Endothelial cell of umbilical vein (primary cell): ENCODE measurements at regions not wholly inside any gene's neighbourhood (a gene's known extent, or its start where the extent isn't known, plus 50 kb on each side); places are given as distances from the start of the nearest gene placed in this dataset.

Source experiments
- BruUV-seq: library from RNA; stranded (reverse); fragments of 400-500 nt; replicated peaks from 2 replicates; lab custom pipeline; 2021; lab: Mats Ljungman, UMichigan
- CTCF ChIA-PET: fragments of 300-600, 350-600 bp; sonication (Branson Sonifier 250); formaldehyde crosslinking; loops from one replicate; lab custom pipeline; 2021; ENCODE audit warnings: antibody characterized with exemption, inconsistent platforms; lab: Charles Lee
- POLR2A ChIA-PET: fragments of 300-600, 350-600 bp; sonication (Branson Sonifier 250); formaldehyde crosslinking; loops from one replicate; lab custom pipeline; 2021; ENCODE audit warnings: antibody characterized with exemption, inconsistent platforms; lab: Charles Lee
- DNase-seq: peaks from one replicate; pipeline ENCODE4 v3.0.0-alpha.2; 2011; ENCODE audit warnings: low read depth, low spot score
- FAIRE-seq: peaks from 2 replicates; lab custom pipeline; 2011; peaks lifted over from hg19 to GRCh38; lab: Jason Lieb, UNC
- H2AFZ ChIP-seq: 2 replicates; pipeline ENCODE4 v1.6.0; 2012; ENCODE audit warnings: low read depth, low read length, control low read depth, inconsistent platforms
- H3K27ac ChIP-seq: 2 replicates; pipeline ENCODE4 v1.5.1; 2011; ENCODE audit warnings: low read depth, mild to moderate bottlenecking, control low read depth, low read length, moderate library complexity; ENCODE audit not compliant: insufficient read depth
- H3K27me3 ChIP-seq, 2 experiments: 2 replicates each; pipeline versions ENCODE4 v1.6.0 to v1.6.1; 2011; ENCODE audit warnings: low read length in 2 of 2, mixed read lengths in 1 of 2; ENCODE audit not compliant: control insufficient read depth in 2 of 2, insufficient read depth in 2 of 2
- H3K36me3 ChIP-seq, 2 experiments: 2 replicates in 1 of 2; 3 replicates in 1 of 2; pipeline ENCODE4 v1.5.1; 2011; ENCODE audit warnings: low read length in 2 of 2, mild to moderate bottlenecking in 1 of 2, moderate library complexity in 1 of 2; ENCODE audit not compliant: control insufficient read depth in 2 of 2, insufficient read depth in 2 of 2; ENCODE audit errors: extremely low read depth in 1 of 2
- H3K4me1 ChIP-seq: 3 replicates; pipeline ENCODE4 v1.5.1; 2011; ENCODE audit warnings: mild to moderate bottlenecking, low read length; ENCODE audit not compliant: control insufficient read depth, insufficient read depth; ENCODE audit errors: extremely low read depth
- H3K4me2 ChIP-seq: 2 replicates; pipeline ENCODE4 v1.6.1; 2011; ENCODE audit warnings: low read length, control low read depth, mixed read lengths; ENCODE audit not compliant: insufficient read depth
- H3K4me3 ChIP-seq, 3 experiments: fragments of 200-600 bp in 1 of 3; sonication (generic), shearing (Covaris generic) in 1 of 3; replicated peaks in 1 of 3; 2 replicates each; pipeline ENCODE4 v1.5.1; 2011 to 2016; ENCODE audit warnings: control low read depth in 3 of 3, low read length in 3 of 3, mild to moderate bottlenecking in 2 of 3, inconsistent platforms in 1 of 3, low read depth in 1 of 3, moderate library complexity in 1 of 3; ENCODE audit not compliant: insufficient read depth in 1 of 3
- H3K79me2 ChIP-seq: 2 replicates; pipeline ENCODE4 v1.6.0; 2012; ENCODE audit warnings: low read length, inconsistent platforms; ENCODE audit not compliant: control insufficient read depth, insufficient read depth
- H3K9ac ChIP-seq: replicated peaks from 2 replicates; pipeline ENCODE3; 2011; ENCODE audit warnings: low read length, control low read depth; ENCODE audit not compliant: insufficient read depth; ENCODE audit errors: extremely low read depth
- H3K9me1 ChIP-seq: replicated peaks from 3 replicates; pipeline ENCODE4 v1.6.0; 2011; ENCODE audit warnings: mild to moderate bottlenecking, low read length; ENCODE audit not compliant: control insufficient read depth, insufficient read depth; ENCODE audit errors: extremely low read depth
- H3K9me3 ChIP-seq: replicated peaks from 2 replicates; pipeline ENCODE4 v1.5.1; 2012; ENCODE audit warnings: low read length, inconsistent platforms; ENCODE audit not compliant: control insufficient read depth, insufficient read depth
- H4K20me1 ChIP-seq: replicated peaks from 2 replicates; pipeline ENCODE3; 2011; ENCODE audit warnings: mild to moderate bottlenecking, low read length; ENCODE audit not compliant: control insufficient read depth, insufficient read depth; ENCODE audit errors: extremely low read depth
- EZH2 ChIP-seq: IDR thresholded peaks from 2 replicates; pipeline ENCODE4 v1.6.1; 2012; ENCODE audit warnings: borderline replicate concordance, low read depth, mild to moderate bottlenecking, moderate library complexity, low read length, inconsistent platforms; ENCODE audit not compliant: severe bottlenecking
- FOS ChIP-seq: IDR thresholded peaks from 2 replicates; pipeline ENCODE4 v1.6.1; 2011; ENCODE audit warnings: mild to moderate bottlenecking, low read length, moderate library complexity, borderline replicate concordance; ENCODE audit not compliant: insufficient read depth
- GATA2 ChIP-seq: IDR thresholded peaks from 2 replicates; pipeline ENCODE4 v1.7.0; 2011; ENCODE audit warnings: low read depth, mild to moderate bottlenecking, moderate library complexity, mixed read lengths, low read length; ENCODE audit not compliant: insufficient read length, insufficient read depth
- JUN ChIP-seq: IDR thresholded peaks from 2 replicates; pipeline ENCODE4 v1.6.1; 2011; ENCODE audit warnings: borderline replicate concordance, low read depth; ENCODE audit not compliant: insufficient read length, insufficient read depth
- MYC ChIP-seq: IDR thresholded peaks from one replicate; pipeline ENCODE4 v1.6.1; 2011; ENCODE audit warnings: mild to moderate bottlenecking, low read depth, low read length
- POLR2A ChIP-seq: IDR thresholded peaks from 2 replicates; pipeline ENCODE4 v1.6.1; 2012; ENCODE audit warnings: low read depth, mild to moderate bottlenecking, control low read depth, low read length
- POLR2AphosphoS5 ChIP-seq: IDR thresholded peaks from 2 replicates; pipeline ENCODE4 v1.6.1; 2012; ENCODE audit warnings: low read depth, mild to moderate bottlenecking, control low read depth, low read length, moderate library complexity; ENCODE audit not compliant: insufficient read depth
- dilution Hi-C: fragments of 300-500 bp; cut with MboI; formaldehyde crosslinking; loops from one replicate; pipeline ENCODE4 v1.15.0; 2019; ENCODE audit warnings: low sequenced_read_pairs; ENCODE audit not compliant: extremely low pct_ligation_motif_present
- intact Hi-C: fragments of 100-400 bp; cut with micrococcal nuclease; formaldehyde crosslinking; loops from one replicate; pipeline ENCODE4 v1.10.0; 2022
- TF ChIP-seq, protein P1 (sequence below): IDR thresholded peaks from 2 replicates; pipeline ENCODE4 v1.6.1; 2011; ENCODE audit not compliant: insufficient read depth, insufficient read length
- TF ChIP-seq, protein P2 (sequence below), 2 donors: IDR thresholded peaks; 1 replicate in 1 of 2; 2 replicates in 1 of 2; pipeline ENCODE4 v1.5.1; 2011; ENCODE audit warnings: low read length in 2 of 2, mild to moderate bottlenecking in 2 of 2, moderate library complexity in 2 of 2, control low read depth in 1 of 2, inconsistent platforms in 1 of 2, low read depth in 1 of 2; ENCODE audit not compliant: insufficient read depth in 1 of 2; ENCODE audit errors: extremely low read depth in 1 of 2

DNA sequence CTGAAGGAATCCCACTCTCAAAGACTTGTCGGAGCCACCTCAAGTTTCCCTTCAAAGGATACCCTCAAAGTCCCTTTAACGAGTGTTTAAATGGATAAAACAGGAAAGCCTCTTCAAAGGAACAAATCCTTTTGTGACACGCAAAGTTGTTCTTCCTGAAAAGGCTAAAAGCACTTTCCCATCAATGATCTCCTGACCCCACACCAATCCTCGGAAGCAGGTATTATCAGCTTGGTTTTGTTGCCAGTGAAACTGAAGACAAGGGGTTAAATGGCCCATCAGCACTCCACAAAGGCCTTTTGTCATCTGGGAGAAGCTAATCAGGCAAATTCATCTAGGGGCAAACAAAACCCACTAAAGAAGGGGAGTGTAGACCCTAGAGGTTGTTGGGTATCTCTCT lies 418.0 kb upstream of the ID2 start:
- intact Hi-C loops = no loop called here
- DNase-seq (no peak), FAIRE-seq (no peak)
- CTCF ChIA-PET = no interaction called here
- no peaks in the 10 kb centered on the region for H4K20me1 ChIP-seq
- dilution Hi-C loops = no loop called here
- no peaks in the 10 kb centered on the region for H3K79me2 ChIP-seq
- TF ChIP-seq, protein P1, sequence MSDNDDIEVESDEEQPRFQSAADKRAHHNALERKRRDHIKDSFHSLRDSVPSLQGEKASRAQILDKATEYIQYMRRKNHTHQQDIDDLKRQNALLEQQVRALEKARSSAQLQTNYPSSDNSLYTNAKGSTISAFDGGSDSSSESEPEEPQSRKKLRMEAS = no peak
- TF ChIP-seq, protein P2, sequence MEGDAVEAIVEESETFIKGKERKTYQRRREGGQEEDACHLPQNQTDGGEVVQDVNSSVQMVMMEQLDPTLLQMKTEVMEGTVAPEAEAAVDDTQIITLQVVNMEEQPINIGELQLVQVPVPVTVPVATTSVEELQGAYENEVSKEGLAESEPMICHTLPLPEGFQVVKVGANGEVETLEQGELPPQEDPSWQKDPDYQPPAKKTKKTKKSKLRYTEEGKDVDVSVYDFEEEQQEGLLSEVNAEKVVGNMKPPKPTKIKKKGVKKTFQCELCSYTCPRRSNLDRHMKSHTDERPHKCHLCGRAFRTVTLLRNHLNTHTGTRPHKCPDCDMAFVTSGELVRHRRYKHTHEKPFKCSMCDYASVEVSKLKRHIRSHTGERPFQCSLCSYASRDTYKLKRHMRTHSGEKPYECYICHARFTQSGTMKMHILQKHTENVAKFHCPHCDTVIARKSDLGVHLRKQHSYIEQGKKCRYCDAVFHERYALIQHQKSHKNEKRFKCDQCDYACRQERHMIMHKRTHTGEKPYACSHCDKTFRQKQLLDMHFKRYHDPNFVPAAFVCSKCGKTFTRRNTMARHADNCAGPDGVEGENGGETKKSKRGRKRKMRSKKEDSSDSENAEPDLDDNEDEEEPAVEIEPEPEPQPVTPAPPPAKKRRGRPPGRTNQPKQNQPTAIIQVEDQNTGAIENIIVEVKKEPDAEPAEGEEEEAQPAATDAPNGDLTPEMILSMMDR (IDR thresholded peaks at IDR 0.05; ENCODE audit: extremely low read depth in 1 of 2, insufficient read depth in 1 of 2, low read depth in 1 of 2, low read length in 2 of 2) = no peak
- TF ChIP-seq FOS (no peak), GATA2 (no peak), POLR2AphosphoS5 (no peak)
- H3K9ac ChIP-seq = no peak overlapping the region
- peaks cover 2% of the 10 kb centered on the region for H3K9me3 ChIP-seq
- H3K27ac ChIP-seq = no peak overlapping the region
- POLR2A ChIA-PET = no interaction called here
- no peaks in the 10 kb centered on the region for H3K36me3 ChIP-seq
- no peak overlapping the region for H3K4me2 ChIP-seq
- H3K27me3 ChIP-seq = no peaks in the 10 kb centered on the region
- no peaks in the 10 kb centered on the region for H3K4me1 ChIP-seq
- no peak overlapping the region for H2AFZ ChIP-seq
- BruUV-seq = no TSS peak
- no peaks in the 10 kb centered on the region for H3K9me1 ChIP-seq
- H3K4me3 ChIP-seq = no peak overlapping the region

DNA sequence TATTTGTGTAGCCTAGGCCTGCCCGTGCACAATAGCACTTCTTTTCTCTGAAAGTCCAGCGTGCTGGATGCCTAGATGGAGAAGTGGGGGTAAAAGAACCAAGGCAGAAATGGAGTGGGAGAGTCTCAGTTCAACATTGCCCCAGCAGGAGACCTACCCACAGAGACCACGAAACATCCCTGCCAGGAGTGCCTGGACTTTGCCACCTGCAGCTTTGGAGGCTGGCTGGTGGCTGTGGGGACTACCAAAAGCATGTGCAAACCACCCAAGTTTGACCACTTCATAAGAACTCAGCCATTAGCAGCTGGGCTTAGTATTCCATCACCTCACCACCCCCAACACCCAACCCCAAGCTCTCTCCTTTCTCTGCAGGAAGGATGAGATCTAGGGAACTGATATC lies 416.9 kb upstream of the ID2 start:
- BruUV-seq = no TSS peak
- no peak overlapping the region for H3K9ac ChIP-seq
- H3K36me3 ChIP-seq = no peaks in the 10 kb centered on the region
- peaks cover 2% of the 10 kb centered on the region for H3K9me3 ChIP-seq
- no peaks in the 10 kb centered on the region for H3K79me2 ChIP-seq
- DNase-seq = no peak
- FAIRE-seq = no peak
- ChIA-PET CTCF (no interaction called here), POLR2A (no interaction called here)
- no peaks in the 10 kb centered on the region for H3K9me1 ChIP-seq
- H3K27me3 ChIP-seq = no peaks in the 10 kb centered on the region
- dilution Hi-C loops (no loop called here), intact Hi-C loops (no loop called here)
- H2AFZ ChIP-seq = no peak overlapping the region
- no peak overlapping the region for H3K4me2 ChIP-seq
- TF ChIP-seq, protein P2 (IDR thresholded peaks at IDR 0.05; ENCODE audit: extremely low read depth in 1 of 2, insufficient read depth in 1 of 2, low read depth in 1 of 2, low read length in 2 of 2) = no peak
- TF ChIP-seq EZH2 (no peak), GATA2 (no peak), FOS (no peak), POLR2A (no peak), POLR2AphosphoS5 (no peak), JUN (no peak), MYC (no peak)
- TF ChIP-seq, protein P1 = no peak
- no peak overlapping the region for H3K27ac ChIP-seq
- no peaks in the 10 kb centered on the region for H3K4me1 ChIP-seq
- no peak overlapping the region for H3K4me3 ChIP-seq
- no peaks in the 10 kb centered on the region for H4K20me1 ChIP-seq
